Dendritic cell treated with granulocyte-macrophage colony-stimulating factor and Interleukin-4, amounts not matched to agents 40 ng/mL and 50 ng/mL, for 4 days (primary cell): ENCODE measurements at regions not wholly inside any gene's neighbourhood (a gene's known extent, or its start where the extent isn't known, plus 50 kb on each side); places are given as distances from the start of the nearest gene placed in this dataset.
"Not testable (repeated sequence)": the region's sequence is repeated elsewhere in the genome, so short reads cannot be mapped to it uniquely, and the experiment has no call there.

Experiments
- H3K27ac Mint-ChIP-seq: one replicate; pipeline ENCODE4 v1.8.0; 2022; ENCODE audit warnings: mild to moderate bottlenecking, mixed read lengths
- H3K27me3 Mint-ChIP-seq: one replicate; pipeline ENCODE4 v1.8.0; 2022; ENCODE audit warnings: mild to moderate bottlenecking, mixed read lengths
- H3K36me3 Mint-ChIP-seq: one replicate; pipeline ENCODE4 v1.8.0; 2022; ENCODE audit warnings: low read depth, mixed read lengths
- H3K4me1 Mint-ChIP-seq: one replicate; pipeline ENCODE4 v1.8.0; 2022; ENCODE audit warnings: low read depth, mixed read lengths
- H3K4me3 Mint-ChIP-seq: one replicate; pipeline ENCODE4 v1.8.0; 2022; ENCODE audit warnings: mild to moderate bottlenecking, moderate library complexity, mixed read lengths
- H3K9me3 Mint-ChIP-seq: one replicate; pipeline ENCODE4 v1.8.0; 2022; ENCODE audit warnings: mixed read lengths
- intact Hi-C: fragments of 100-400 bp; cut with micrococcal nuclease; formaldehyde crosslinking; loops from one replicate; pipeline ENCODE4 v1.15.0; 2022

DNA sequence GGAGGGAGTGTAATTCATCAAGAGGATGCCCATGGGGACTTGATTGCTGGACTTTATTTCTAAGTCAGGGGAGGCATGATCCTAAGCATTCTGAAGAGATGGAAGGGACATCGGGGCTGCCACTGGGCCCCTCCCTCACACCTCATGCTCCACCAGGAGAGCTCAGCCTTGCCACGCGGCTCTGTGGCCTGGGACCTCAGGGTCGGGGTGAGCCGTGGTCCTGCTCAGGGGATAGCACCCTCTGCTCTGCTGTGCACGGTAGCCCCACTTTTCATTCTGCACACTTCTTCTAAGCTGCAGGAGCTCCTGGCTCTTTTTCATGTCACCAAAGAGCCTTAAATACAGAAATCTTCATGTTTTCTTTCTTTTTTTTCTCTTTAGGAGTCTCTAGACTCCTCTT, 75.5 kb upstream of the DPP6 start:
- intact Hi-C loops, H3K27me3 Mint-ChIP-seq, H3K27ac Mint-ChIP-seq, H3K4me1 Mint-ChIP-seq, H3K36me3 Mint-ChIP-seq, H3K4me3 Mint-ChIP-seq: not testable (repeated sequence)
- peaks cover 27% of the 10 kb centered on the region for H3K9me3 Mint-ChIP-seq

DNA sequence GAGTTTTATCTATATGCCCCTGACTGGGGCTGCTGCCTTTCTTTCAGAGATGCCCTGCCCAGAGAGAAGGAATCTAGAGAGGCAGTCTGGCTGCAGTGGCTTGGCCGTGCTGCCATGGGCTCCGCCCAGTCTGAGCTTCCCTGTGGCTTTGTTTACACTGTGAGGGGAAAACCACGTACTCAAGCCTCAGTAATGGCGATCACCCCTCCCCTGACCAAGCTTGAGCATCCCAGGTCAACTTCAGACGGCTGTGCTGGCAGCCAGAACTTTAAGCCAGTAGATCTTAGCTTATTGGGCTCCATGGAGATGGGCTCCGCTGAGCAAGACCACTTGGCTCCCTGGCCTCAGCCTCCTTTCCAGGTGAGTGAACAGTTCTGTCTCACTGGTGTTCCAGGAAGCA, 69.0 kb upstream of the DPP6 start:
- H3K27ac Mint-ChIP-seq, intact Hi-C loops, H3K27me3 Mint-ChIP-seq, H3K36me3 Mint-ChIP-seq, H3K4me1 Mint-ChIP-seq, H3K4me3 Mint-ChIP-seq: not testable (repeated sequence)
- H3K9me3 Mint-ChIP-seq, result peaks cover 36% of the 10 kb centered on the region

DNA sequence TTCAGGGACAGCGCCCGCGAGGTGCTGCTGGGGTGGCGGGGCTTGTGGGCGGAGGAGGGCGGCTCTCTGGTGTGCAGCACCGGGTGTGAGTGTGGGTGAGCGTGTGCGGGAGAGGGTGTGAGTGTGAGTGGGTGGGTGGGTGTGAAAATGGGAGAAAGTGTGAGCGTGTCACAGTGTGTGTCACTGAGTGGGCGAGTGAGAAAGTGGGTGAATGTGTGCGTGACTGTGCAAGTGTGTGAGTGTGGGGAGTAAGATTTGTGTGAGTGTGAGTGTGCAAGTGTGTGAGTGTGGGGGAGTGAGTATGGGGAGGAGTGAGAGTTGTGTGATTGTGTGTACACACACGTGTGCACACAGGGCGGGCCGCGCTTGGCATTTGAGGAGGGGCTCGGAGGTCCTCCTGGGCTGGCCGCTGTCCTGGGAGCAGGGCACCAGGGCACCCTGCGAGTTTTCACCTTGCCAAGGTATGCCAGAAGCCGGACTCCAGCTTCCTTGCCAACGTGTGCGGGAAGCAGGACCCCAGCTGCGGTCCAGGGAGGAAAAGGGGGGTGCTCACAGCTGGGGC, 63.1 kb upstream of the DPP6 start:
- H3K36me3 Mint-ChIP-seq, H3K27me3 Mint-ChIP-seq, H3K9me3 Mint-ChIP-seq, H3K4me3 Mint-ChIP-seq, H3K27ac Mint-ChIP-seq, intact Hi-C loops, H3K4me1 Mint-ChIP-seq: not testable (repeated sequence)

DNA sequence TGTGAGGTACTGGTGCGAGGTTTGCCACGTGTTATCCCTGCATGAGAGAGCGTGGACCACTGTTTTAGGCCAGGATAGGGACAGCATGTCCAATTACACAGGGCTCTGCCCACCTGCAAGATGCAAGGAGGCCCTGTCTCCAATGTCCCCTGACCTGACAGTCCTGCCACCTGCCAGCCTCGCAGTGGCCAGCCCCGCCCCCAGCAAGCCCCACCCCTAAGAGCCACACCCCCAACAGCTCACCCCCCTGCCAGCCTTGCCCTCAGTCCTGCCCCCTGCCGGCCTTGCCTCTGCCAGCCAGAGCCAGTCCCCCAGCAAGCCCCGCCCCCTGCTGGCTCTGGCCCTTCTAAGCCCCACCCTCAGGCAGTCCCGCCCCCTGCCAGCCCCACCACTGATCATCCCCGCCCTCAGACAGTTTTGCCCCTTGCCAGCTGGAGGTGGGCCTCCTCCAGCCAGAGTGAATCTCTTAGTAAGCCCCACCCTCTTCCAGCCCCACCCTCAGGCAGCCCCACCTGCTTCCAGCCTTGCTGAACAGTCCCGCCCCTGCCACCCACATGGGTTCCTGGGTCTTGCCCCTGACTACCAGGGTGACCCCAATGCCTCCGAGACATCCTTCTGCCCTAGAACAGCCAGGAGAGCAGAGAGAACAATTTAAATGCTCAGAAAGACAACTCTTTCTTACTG, 62.3 kb upstream of the DPP6 start:
- H3K27ac Mint-ChIP-seq, intact Hi-C loops, H3K27me3 Mint-ChIP-seq, H3K36me3 Mint-ChIP-seq, H3K4me3 Mint-ChIP-seq, H3K9me3 Mint-ChIP-seq, H3K4me1 Mint-ChIP-seq: not testable (repeated sequence)

DNA sequence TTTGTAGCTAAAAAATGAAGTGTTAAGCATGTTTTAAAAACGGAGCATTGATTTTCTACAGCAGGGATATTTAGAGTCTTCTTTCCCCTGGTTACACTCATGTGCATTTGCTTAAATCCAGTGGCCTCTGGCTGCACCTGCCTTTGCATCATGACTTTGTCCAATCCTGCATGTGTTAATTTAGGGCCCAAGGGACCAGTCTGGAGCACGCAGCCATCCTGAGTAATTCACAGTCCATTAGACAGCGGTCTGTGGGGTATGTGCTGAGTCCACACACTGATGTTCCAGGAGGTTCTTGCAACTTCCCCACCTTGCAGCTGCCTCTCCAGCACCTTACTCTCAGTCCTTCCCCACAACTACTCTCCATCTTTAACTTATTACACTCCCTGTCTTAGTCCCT, 60.7 kb upstream of the DPP6 start:
- intact Hi-C loops, H3K9me3 Mint-ChIP-seq, H3K36me3 Mint-ChIP-seq, H3K27ac Mint-ChIP-seq, H3K27me3 Mint-ChIP-seq, H3K4me3 Mint-ChIP-seq, H3K4me1 Mint-ChIP-seq: not testable (repeated sequence)

DNA sequence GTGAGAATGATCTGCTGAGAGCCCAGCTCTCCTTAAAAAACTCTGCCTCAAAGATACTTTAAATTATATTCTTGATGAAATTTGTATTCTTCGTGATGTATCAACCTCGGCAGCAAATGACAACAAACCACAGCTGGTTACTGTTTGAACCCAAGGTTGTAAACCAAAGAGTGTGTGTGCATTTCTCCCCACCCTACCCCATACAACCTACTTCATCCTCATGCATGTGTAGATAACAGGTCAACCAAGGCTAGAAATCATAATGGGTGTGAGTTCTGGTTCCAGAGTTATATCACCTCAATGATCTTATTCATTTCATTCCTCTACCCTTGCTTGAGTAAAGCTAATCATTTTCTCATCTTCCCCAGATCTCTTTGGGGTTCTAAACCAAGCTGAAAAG, 58.8 kb upstream of the DPP6 start:
- H3K9me3 Mint-ChIP-seq, intact Hi-C loops: not testable (repeated sequence)

DNA sequence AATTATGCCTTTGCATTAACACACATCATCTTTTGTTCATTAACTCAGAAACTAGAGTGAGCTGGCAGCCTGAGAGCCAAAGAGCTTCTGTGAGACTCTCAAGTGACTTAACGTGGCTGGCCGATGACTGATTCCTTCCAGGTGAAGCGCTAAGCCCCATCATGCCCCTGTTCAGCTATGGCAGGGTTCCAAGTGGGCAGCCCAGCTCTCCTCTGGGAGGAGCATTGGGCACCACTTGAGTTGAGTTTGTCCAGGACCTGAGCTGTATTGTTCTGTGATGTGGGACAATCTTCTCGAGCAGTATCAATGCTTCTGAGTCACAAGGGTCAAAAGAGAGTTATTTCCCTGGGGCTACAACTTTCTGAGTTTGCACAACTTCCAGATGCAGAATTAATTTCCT, 53.3 kb upstream of the DPP6 start:
- H3K27me3 Mint-ChIP-seq, H3K27ac Mint-ChIP-seq, H3K36me3 Mint-ChIP-seq, H3K9me3 Mint-ChIP-seq, H3K4me1 Mint-ChIP-seq, H3K4me3 Mint-ChIP-seq, intact Hi-C loops: not testable (repeated sequence)

More for the DNA sequence above, 58.8 kb upstream of the DPP6 start:
- not testable (repeated sequence) for H3K4me1 Mint-ChIP-seq, H3K27ac Mint-ChIP-seq, H3K27me3 Mint-ChIP-seq, H3K36me3 Mint-ChIP-seq, H3K4me3 Mint-ChIP-seq
